A549 (cell line): ENCODE measurements at regions not wholly inside any gene's neighbourhood (a gene's known extent, or its start where the extent isn't known, plus 50 kb on each side); places are given as distances from the start of the nearest gene placed in this dataset.

Experiments
- ATAC-seq, 2 experiments: fragments of 200-7000 bp in 1 of 2; fragments of >200 bp in 1 of 2; cut with Nextera tagmentation in 1 of 2; cut with Tn5 transposase in 1 of 2; 3 replicates each; pipeline versions ENCODE4 v1.8.0 to v1.9.1; 2018 to 2020; ENCODE audit warnings: mild to moderate bottlenecking in 1 of 2, moderate library complexity in 1 of 2
- CTCF ChIA-PET: fragments of 300-600 bp; sonication (Branson Sonifier 250); formaldehyde crosslinking; extraction: SDS; loops from one replicate; lab custom pipeline; 2021; ENCODE audit warnings: antibody characterized with exemption, inconsistent platforms; lab: Yijun Ruan, JAX
- POLR2A ChIA-PET: fragments of 350-600 bp; formaldehyde crosslinking; extraction: SDS; loops from one replicate; lab custom pipeline; 2021; ENCODE audit warnings: antibody characterized with exemption, inconsistent platforms; lab: Yijun Ruan, JAX
- DNase-seq, 2 experiments: peaks; one replicate each; pipeline versions ENCODE4 v3.0.0 to v3.0.0-alpha.2; 2011 to 2016; ENCODE audit warnings: low read depth in 1 of 2, low spot score in 1 of 2
- FAIRE-seq: peaks from 2 replicates; lab custom pipeline; 2011; peaks lifted over from hg19 to GRCh38; lab: Jason Lieb, UNC
- H3K27ac ChIP-seq, 2 experiments: fragments of >200 bp; sonication (Bioruptor Twin); formaldehyde crosslinking; 3 replicates each; pipeline ENCODE4 v1.5.1; 2016 to 2017
- H3K4me1 ChIP-seq: fragments of >200 bp; sonication (Bioruptor Twin); formaldehyde crosslinking; 3 replicates; pipeline ENCODE4 v1.6.1; 2016
- H3K4me2 ChIP-seq: fragments of >200 bp; sonication (Bioruptor Twin); formaldehyde crosslinking; 3 replicates; pipeline ENCODE4 v1.6.1; 2016
- H3K4me3 ChIP-seq: fragments of >200 bp; sonication (Bioruptor Twin); formaldehyde crosslinking; 3 replicates; pipeline ENCODE4 v1.5.1; 2016
- H3K9me3 ChIP-seq: fragments of >200 bp; sonication (Bioruptor Twin); formaldehyde crosslinking; 3 replicates; pipeline ENCODE4 v1.6.1; 2016
- BHLHE40 ChIP-seq: IDR thresholded peaks from 2 replicates; pipeline ENCODE4 v1.6.1; 2012; ENCODE audit warnings: low read depth, low read length, inconsistent platforms
- CBX2 ChIP-seq: fragments of 200-600 bp; sonication (generic); IDR thresholded peaks from 2 replicates; pipeline ENCODE4 v1.6.1; 2016; ENCODE audit warnings: low read depth, mild to moderate bottlenecking, borderline replicate concordance
- CBX8 ChIP-seq: fragments of 200-600 bp; sonication (generic); IDR thresholded peaks from 2 replicates; pipeline ENCODE4 v1.6.1; 2016
- CHD2 ChIP-seq: fragments of 150-350 bp; IDR thresholded peaks from 2 replicates; pipeline ENCODE4 v1.6.1; 2014; ENCODE audit warnings: low read length; ENCODE audit not compliant: partially characterized antibody
- ESRRA ChIP-seq: fragments of 150-350 bp; IDR thresholded peaks from 2 replicates; pipeline ENCODE4 v1.6.1; 2014; ENCODE audit warnings: mild to moderate bottlenecking, low read length, borderline replicate concordance
- HOXB13 ChIP-seq: fragments of 250-450 bp; sonication (Bioruptor Pico); IDR thresholded peaks from 2 replicates; pipeline ENCODE4 v1.5.0; 2020; ENCODE audit warnings: low read depth, mild to moderate bottlenecking, moderate library complexity
- HOXB5 ChIP-seq: fragments of 250-450 bp; sonication (Bioruptor Pico); IDR thresholded peaks from 2 replicates; pipeline ENCODE4 v1.5.0; 2020; ENCODE audit warnings: mild to moderate bottlenecking, moderate library complexity
- PHF8 ChIP-seq: fragments of 200-600 bp; sonication (generic); IDR thresholded peaks from 2 replicates; pipeline ENCODE4 v1.6.1; 2016; ENCODE audit warnings: low read depth, mild to moderate bottlenecking, antibody characterized with exemption, moderate library complexity, borderline replicate concordance
- POLR2A ChIP-seq: IDR thresholded peaks from 2 replicates; pipeline ENCODE4 v1.6.1; 2012; ENCODE audit warnings: mild to moderate bottlenecking, low read length
- RFX5 ChIP-seq: fragments of 450-650 bp; IDR thresholded peaks from 2 replicates; pipeline ENCODE4 v1.7.1; 2014; ENCODE audit warnings: antibody characterized with exemption, mild to moderate bottlenecking, moderate library complexity
- SMC3 ChIP-seq: fragments of >200 bp; sonication (Bioruptor Twin); formaldehyde crosslinking; IDR thresholded peaks from 3 replicates; pipeline ENCODE4 v1.6.1; 2018; ENCODE audit warnings: inconsistent platforms
- TP53 ChIP-seq: fragments of 250-450 bp; sonication (Bioruptor Pico); IDR thresholded peaks from 2 replicates; pipeline ENCODE4 v1.5.0; 2021; ENCODE audit warnings: mild to moderate bottlenecking, moderate library complexity
- ZSCAN20 ChIP-seq: fragments of 250-450 bp; sonication (Bioruptor Pico); IDR thresholded peaks from 2 replicates; pipeline ENCODE4 v1.8.0; 2022; ENCODE audit warnings: mild to moderate bottlenecking, moderate library complexity
- WGBS: methylation state at CpG from one replicate; pipeline ENCODE4 v1.1.6; 2017; ENCODE audit errors: missing lambda C conversion rate; 5-methylcytosine and 5-hydroxymethylcytosine counted together
- TF ChIP-seq, protein P1 (sequence below): IDR thresholded peaks from 2 replicates; pipeline ENCODE4 v1.6.1; 2012; ENCODE audit warnings: low read depth, borderline replicate concordance
- TF ChIP-seq, protein P2 (sequence below): fragments of 450-650 bp; IDR thresholded peaks from 2 replicates; pipeline ENCODE4 v1.6.1; 2014; ENCODE audit warnings: antibody characterized with exemption
- TF ChIP-seq, protein P3 (sequence below): fragments of 250-450 bp; sonication (Bioruptor Pico); IDR thresholded peaks from 2 replicates; pipeline ENCODE4 v1.5.0; 2021; ENCODE audit warnings: mild to moderate bottlenecking, moderate library complexity, borderline replicate concordance
- TF ChIP-seq, protein P4 (sequence below): fragments of 200-600 bp; sonication (generic); IDR thresholded peaks from 2 replicates; pipeline ENCODE4 v1.6.1; 2016; ENCODE audit warnings: antibody characterized with exemption, mild to moderate bottlenecking, moderate library complexity

DNA sequence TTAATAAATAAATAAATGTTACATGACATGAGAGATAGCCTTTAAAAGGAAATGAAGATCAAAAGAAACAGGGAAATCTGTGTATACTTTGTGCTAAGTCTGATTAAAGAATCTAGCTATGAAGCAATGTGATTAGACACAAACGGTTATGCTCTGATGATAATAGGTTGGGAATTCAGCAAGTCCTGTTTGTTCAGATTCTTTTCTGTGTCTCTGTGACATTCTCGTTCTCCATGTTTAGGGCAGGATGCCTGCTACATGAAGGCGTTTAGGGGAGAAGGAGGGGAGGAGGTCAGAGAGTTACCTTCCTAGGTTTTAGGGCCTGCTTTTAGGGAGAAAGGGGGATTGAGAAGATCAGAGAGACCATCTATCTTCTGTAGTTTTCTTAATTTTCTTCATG, 555.3 kb downstream of the DNAJB9 start:
- H3K27ac ChIP-seq = no peak overlapping the region
- DNase-seq (no peak), ATAC-seq (no peak), FAIRE-seq (no peak)
- ChIA-PET CTCF (no interaction called here), POLR2A (no interaction called here)
- H3K4me1 ChIP-seq = no peaks in the 10 kb centered on the region
- no peak for TF ChIP-seq CBX8
- TF ChIP-seq, protein P1, sequence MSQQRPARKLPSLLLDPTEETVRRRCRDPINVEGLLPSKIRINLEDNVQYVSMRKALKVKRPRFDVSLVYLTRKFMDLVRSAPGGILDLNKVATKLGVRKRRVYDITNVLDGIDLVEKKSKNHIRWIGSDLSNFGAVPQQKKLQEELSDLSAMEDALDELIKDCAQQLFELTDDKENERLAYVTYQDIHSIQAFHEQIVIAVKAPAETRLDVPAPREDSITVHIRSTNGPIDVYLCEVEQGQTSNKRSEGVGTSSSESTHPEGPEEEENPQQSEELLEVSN = no peak
- no peak for TF ChIP-seq HOXB5 (CRISPR knock-in tag)
- no peak overlapping the region for H3K4me2 ChIP-seq
- no peaks in the 10 kb centered on the region for H3K9me3 ChIP-seq
- no peak overlapping the region for H3K4me3 ChIP-seq
- 12% methylated on average over 3 of the region's 3 CpGs for WGBS

- WGBS = 27% methylated on average over 2 of the region's 2 CpGs
- Histone ChIP-seq H3K4me3 (no peak overlapping the region), H3K4me2 (no peak overlapping the region), H3K4me1 (no peaks in the 10 kb centered on the region), H3K27ac (no peak overlapping the region), H3K9me3 (no peaks in the 10 kb centered on the region)
- DNase-seq (no peak), FAIRE-seq (no peak), ATAC-seq (no peak)
- TF ChIP-seq POLR2A = no peak
- no peak for TF ChIP-seq BHLHE40
- POLR2A ChIA-PET = no interaction called here
- CTCF ChIA-PET = interaction anchor here (1.2 kb wide), 1 partner anchor 12 kb away, joined by 3 read pairs; no protein-coding TSS in a partner anchor
These were observed 556.9 kb downstream of the DNAJB9 start for GRCh38 chr7:109126404-109127050.

GRCh38 chr7:109127145-109127544, 557.5 kb downstream of the DNAJB9 start:
- FAIRE-seq = no peak
- H3K4me1 ChIP-seq = no peaks in the 10 kb centered on the region
- ChIA-PET POLR2A (no interaction called here), CTCF (interaction anchor here (1.2 kb wide), 1 partner anchor 13 kb away, joined by 3 read pairs; no protein-coding TSS in a partner anchor)
- WGBS = 20% methylated on average over 1 of the region's 1 CpG
- no peak for ATAC-seq
- no peak for DNase-seq
- H3K9me3 ChIP-seq = no peaks in the 10 kb centered on the region
- H3K4me2 ChIP-seq = no peak overlapping the region
- TF ChIP-seq PHF8 = no peak
- TF ChIP-seq ESRRA = no peak
- TF ChIP-seq CBX2 = no peak
- no peak for TF ChIP-seq HOXB13 (CRISPR knock-in tag)
- no peak for TF ChIP-seq BHLHE40
- no peak for TF ChIP-seq CHD2
- TF ChIP-seq TP53 (CRISPR knock-in tag) = no peak
- TF ChIP-seq, protein P2, sequence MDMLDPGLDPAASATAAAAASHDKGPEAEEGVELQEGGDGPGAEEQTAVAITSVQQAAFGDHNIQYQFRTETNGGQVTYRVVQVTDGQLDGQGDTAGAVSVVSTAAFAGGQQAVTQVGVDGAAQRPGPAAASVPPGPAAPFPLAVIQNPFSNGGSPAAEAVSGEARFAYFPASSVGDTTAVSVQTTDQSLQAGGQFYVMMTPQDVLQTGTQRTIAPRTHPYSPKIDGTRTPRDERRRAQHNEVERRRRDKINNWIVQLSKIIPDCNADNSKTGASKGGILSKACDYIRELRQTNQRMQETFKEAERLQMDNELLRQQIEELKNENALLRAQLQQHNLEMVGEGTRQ = no peak
- no peak for TF ChIP-seq ZSCAN20
- no peak for TF ChIP-seq SMC3
- TF ChIP-seq, protein P3, sequence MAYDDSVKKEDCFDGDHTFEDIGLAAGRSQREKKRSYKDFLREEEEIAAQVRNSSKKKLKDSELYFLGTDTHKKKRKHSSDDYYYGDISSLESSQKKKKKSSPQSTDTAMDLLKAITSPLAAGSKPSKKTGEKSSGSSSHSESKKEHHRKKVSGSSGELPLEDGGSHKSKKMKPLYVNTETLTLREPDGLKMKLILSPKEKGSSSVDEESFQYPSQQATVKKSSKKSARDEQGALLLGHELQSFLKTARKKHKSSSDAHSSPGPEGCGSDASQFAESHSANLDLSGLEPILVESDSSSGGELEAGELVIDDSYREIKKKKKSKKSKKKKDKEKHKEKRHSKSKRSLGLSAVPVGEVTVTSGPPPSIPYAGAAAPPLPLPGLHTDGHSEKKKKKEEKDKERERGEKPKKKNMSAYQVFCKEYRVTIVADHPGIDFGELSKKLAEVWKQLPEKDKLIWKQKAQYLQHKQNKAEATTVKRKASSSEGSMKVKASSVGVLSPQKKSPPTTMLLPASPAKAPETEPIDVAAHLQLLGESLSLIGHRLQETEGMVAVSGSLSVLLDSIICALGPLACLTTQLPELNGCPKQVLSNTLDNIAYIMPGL = no peak
- TF ChIP-seq, protein P4, sequence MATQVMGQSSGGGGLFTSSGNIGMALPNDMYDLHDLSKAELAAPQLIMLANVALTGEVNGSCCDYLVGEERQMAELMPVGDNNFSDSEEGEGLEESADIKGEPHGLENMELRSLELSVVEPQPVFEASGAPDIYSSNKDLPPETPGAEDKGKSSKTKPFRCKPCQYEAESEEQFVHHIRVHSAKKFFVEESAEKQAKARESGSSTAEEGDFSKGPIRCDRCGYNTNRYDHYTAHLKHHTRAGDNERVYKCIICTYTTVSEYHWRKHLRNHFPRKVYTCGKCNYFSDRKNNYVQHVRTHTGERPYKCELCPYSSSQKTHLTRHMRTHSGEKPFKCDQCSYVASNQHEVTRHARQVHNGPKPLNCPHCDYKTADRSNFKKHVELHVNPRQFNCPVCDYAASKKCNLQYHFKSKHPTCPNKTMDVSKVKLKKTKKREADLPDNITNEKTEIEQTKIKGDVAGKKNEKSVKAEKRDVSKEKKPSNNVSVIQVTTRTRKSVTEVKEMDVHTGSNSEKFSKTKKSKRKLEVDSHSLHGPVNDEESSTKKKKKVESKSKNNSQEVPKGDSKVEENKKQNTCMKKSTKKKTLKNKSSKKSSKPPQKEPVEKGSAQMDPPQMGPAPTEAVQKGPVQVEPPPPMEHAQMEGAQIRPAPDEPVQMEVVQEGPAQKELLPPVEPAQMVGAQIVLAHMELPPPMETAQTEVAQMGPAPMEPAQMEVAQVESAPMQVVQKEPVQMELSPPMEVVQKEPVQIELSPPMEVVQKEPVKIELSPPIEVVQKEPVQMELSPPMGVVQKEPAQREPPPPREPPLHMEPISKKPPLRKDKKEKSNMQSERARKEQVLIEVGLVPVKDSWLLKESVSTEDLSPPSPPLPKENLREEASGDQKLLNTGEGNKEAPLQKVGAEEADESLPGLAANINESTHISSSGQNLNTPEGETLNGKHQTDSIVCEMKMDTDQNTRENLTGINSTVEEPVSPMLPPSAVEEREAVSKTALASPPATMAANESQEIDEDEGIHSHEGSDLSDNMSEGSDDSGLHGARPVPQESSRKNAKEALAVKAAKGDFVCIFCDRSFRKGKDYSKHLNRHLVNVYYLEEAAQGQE = no peak
- no peak for TF ChIP-seq RFX5
- no peak overlapping the region for H3K4me3 ChIP-seq
- no peak overlapping the region for H3K27ac ChIP-seq
